Astrocyte (in vitro differentiated cells and primary cell): ENCODE measurements at regions not wholly inside any gene's neighbourhood (a gene's known extent, or its start where the extent isn't known, plus 50 kb on each side); places are given as distances from the start of the nearest gene placed in this dataset.

Experiments
- EZH2 ChIP-seq: IDR thresholded peaks from 2 replicates; pipeline ENCODE4 v1.6.1; 2012; ENCODE audit warnings: mild to moderate bottlenecking, low read length, inconsistent platforms; ENCODE audit not compliant: insufficient read depth
- TF ChIP-seq, protein P1 (sequence below): IDR thresholded peaks from 2 replicates; pipeline ENCODE4 v1.5.1; 2011; ENCODE audit warnings: low read depth, mild to moderate bottlenecking, inconsistent platforms, low read length, moderate library complexity; ENCODE audit not compliant: insufficient read depth

- TF ChIP-seq, protein P1, sequence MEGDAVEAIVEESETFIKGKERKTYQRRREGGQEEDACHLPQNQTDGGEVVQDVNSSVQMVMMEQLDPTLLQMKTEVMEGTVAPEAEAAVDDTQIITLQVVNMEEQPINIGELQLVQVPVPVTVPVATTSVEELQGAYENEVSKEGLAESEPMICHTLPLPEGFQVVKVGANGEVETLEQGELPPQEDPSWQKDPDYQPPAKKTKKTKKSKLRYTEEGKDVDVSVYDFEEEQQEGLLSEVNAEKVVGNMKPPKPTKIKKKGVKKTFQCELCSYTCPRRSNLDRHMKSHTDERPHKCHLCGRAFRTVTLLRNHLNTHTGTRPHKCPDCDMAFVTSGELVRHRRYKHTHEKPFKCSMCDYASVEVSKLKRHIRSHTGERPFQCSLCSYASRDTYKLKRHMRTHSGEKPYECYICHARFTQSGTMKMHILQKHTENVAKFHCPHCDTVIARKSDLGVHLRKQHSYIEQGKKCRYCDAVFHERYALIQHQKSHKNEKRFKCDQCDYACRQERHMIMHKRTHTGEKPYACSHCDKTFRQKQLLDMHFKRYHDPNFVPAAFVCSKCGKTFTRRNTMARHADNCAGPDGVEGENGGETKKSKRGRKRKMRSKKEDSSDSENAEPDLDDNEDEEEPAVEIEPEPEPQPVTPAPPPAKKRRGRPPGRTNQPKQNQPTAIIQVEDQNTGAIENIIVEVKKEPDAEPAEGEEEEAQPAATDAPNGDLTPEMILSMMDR, result no peak
- TF ChIP-seq EZH2, result no peak
These were observed 396.7 kb upstream of the CLINT1 start for GRCh38 chr5:158255609-158256008.
